ENCODE measurements at regions not wholly inside any gene's neighbourhood (a gene's known extent, or its start where the extent isn't known, plus 50 kb on each side); places are given as distances from the start of the nearest gene placed in this dataset.

GRCh38 chr3:102736288-102736974, 301.6 kb downstream of the ZPLD1 start:
- H3K4me3 Mint-ChIP-seq, result no peak overlapping the region
- peaks cover 4% of the 10 kb centered on the region for H3K9me3 Mint-ChIP-seq
- H3K36me3 Mint-ChIP-seq (ENCODE audit: low read depth), result no peaks in the 10 kb centered on the region
- H3K27ac Mint-ChIP-seq, result no peak overlapping the region
- H3K4me1 Mint-ChIP-seq (ENCODE audit: low read depth), result no peaks in the 10 kb centered on the region
- no peaks in the 10 kb centered on the region for H3K27me3 Mint-ChIP-seq

GRCh38 chr3:102736975-102737304, 302.1 kb downstream of the ZPLD1 start:
- Mint-ChIP-seq H3K27me3 (no peaks in the 10 kb centered on the region), H3K9me3 (peaks cover 1% of the 10 kb centered on the region), H3K4me3 (no peak overlapping the region), H3K4me1 (ENCODE audit: low read depth) (no peaks in the 10 kb centered on the region), H3K36me3 (ENCODE audit: low read depth) (no peaks in the 10 kb centered on the region), H3K27ac (no peak overlapping the region)

GRCh38 chr3:102737353-102737752, 302.5 kb downstream of the ZPLD1 start:
- no peaks in the 10 kb centered on the region for H3K27me3 Mint-ChIP-seq
- H3K27ac Mint-ChIP-seq, result no peak overlapping the region
- H3K4me1 Mint-ChIP-seq (ENCODE audit: low read depth), result no peaks in the 10 kb centered on the region
- H3K36me3 Mint-ChIP-seq (ENCODE audit: low read depth), result no peaks in the 10 kb centered on the region
- H3K4me3 Mint-ChIP-seq, result no peak overlapping the region
- no peaks in the 10 kb centered on the region for H3K9me3 Mint-ChIP-seq

- Mint-ChIP-seq H3K36me3 (ENCODE audit: low read depth) (no peaks in the 10 kb centered on the region), H3K27me3 (no peaks in the 10 kb centered on the region), H3K27ac (no peak overlapping the region), H3K4me3 (no peak overlapping the region), H3K9me3 (no peaks in the 10 kb centered on the region), H3K4me1 (ENCODE audit: low read depth) (no peaks in the 10 kb centered on the region)
Observed at GRCh38 chr3:102741105-102741504, 306.3 kb downstream of the ZPLD1 start.

GRCh38 chr3:102741694-102742093, 306.9 kb downstream of the ZPLD1 start:
- no peaks in the 10 kb centered on the region for H3K4me1 Mint-ChIP-seq (ENCODE audit: low read depth)
- H3K9me3 Mint-ChIP-seq, result no peaks in the 10 kb centered on the region
- H3K27ac Mint-ChIP-seq, result no peak overlapping the region
- H3K4me3 Mint-ChIP-seq, result no peak overlapping the region
- H3K27me3 Mint-ChIP-seq, result no peaks in the 10 kb centered on the region
- H3K36me3 Mint-ChIP-seq (ENCODE audit: low read depth), result no peaks in the 10 kb centered on the region

- Mint-ChIP-seq H3K9me3 (no peaks in the 10 kb centered on the region), H3K27me3 (peaks cover 6% of the 10 kb centered on the region), H3K4me3 (no peak overlapping the region), H3K36me3 (ENCODE audit: low read depth) (no peaks in the 10 kb centered on the region), H3K27ac (no peak overlapping the region), H3K4me1 (ENCODE audit: low read depth) (no peaks in the 10 kb centered on the region)
Observed at GRCh38 chr3:102745881-102746280, 311.1 kb downstream of the ZPLD1 start.

GRCh38 chr3:102747611-102748010, 312.8 kb downstream of the ZPLD1 start:
- H3K36me3 Mint-ChIP-seq (ENCODE audit: low read depth), result no peaks in the 10 kb centered on the region
- no peak overlapping the region for H3K4me3 Mint-ChIP-seq
- H3K27ac Mint-ChIP-seq, result no peak overlapping the region
- no peaks in the 10 kb centered on the region for H3K4me1 Mint-ChIP-seq (ENCODE audit: low read depth)
- peaks cover 6% of the 10 kb centered on the region for H3K27me3 Mint-ChIP-seq
- no peaks in the 10 kb centered on the region for H3K9me3 Mint-ChIP-seq

GRCh38 chr3:102748646-102749045, 313.8 kb downstream of the ZPLD1 start:
- Mint-ChIP-seq H3K36me3 (ENCODE audit: low read depth) (no peaks in the 10 kb centered on the region), H3K4me1 (ENCODE audit: low read depth) (no peaks in the 10 kb centered on the region), H3K27ac (no peak overlapping the region), H3K4me3 (no peak overlapping the region), H3K9me3 (no peaks in the 10 kb centered on the region), H3K27me3 (peaks cover 6% of the 10 kb centered on the region)

- Mint-ChIP-seq H3K4me1 (ENCODE audit: low read depth) (no peaks in the 10 kb centered on the region), H3K36me3 (ENCODE audit: low read depth) (no peaks in the 10 kb centered on the region), H3K27ac (no peak overlapping the region), H3K9me3 (no peaks in the 10 kb centered on the region), H3K27me3 (peaks cover 6% of the 10 kb centered on the region), H3K4me3 (no peak overlapping the region)
Observed at GRCh38 chr3:102750322-102750721, 315.5 kb downstream of the ZPLD1 start.

GRCh38 chr3:102753901-102754300, 319.1 kb downstream of the ZPLD1 start:
- no peaks in the 10 kb centered on the region for H3K36me3 Mint-ChIP-seq (ENCODE audit: low read depth)
- no peaks in the 10 kb centered on the region for H3K4me1 Mint-ChIP-seq (ENCODE audit: low read depth)

GRCh38 chr3:102756706-102757105, 321.9 kb downstream of the ZPLD1 start:
- no peaks in the 10 kb centered on the region for H3K36me3 Mint-ChIP-seq (ENCODE audit: low read depth)
- no peak overlapping the region for H3K4me3 Mint-ChIP-seq

More at GRCh38 chr3:102753901-102754300, 319.1 kb downstream of the ZPLD1 start:
- H3K27me3 Mint-ChIP-seq, result peaks cover 3% of the 10 kb centered on the region
- H3K27ac Mint-ChIP-seq, result no peak overlapping the region
- no peaks in the 10 kb centered on the region for H3K9me3 Mint-ChIP-seq
- H3K4me3 Mint-ChIP-seq, result no peak overlapping the region

GRCh38 chr3:102757950-102758349, 323.1 kb downstream of the ZPLD1 start:
- no peaks in the 10 kb centered on the region for H3K36me3 Mint-ChIP-seq (ENCODE audit: low read depth)
- H3K27ac Mint-ChIP-seq, result no peak overlapping the region
- no peak overlapping the region for H3K4me3 Mint-ChIP-seq
- H3K27me3 Mint-ChIP-seq, result no peaks in the 10 kb centered on the region
- H3K4me1 Mint-ChIP-seq (ENCODE audit: low read depth), result no peaks in the 10 kb centered on the region
- no peaks in the 10 kb centered on the region for H3K9me3 Mint-ChIP-seq

More at GRCh38 chr3:102756706-102757105, 321.9 kb downstream of the ZPLD1 start:
- Mint-ChIP-seq H3K27me3 (no peaks in the 10 kb centered on the region), H3K9me3 (no peaks in the 10 kb centered on the region), H3K27ac (no peak overlapping the region), H3K4me1 (ENCODE audit: low read depth) (no peaks in the 10 kb centered on the region)

- no peak overlapping the region for H3K27ac Mint-ChIP-seq
- H3K27me3 Mint-ChIP-seq, result no peaks in the 10 kb centered on the region
- H3K36me3 Mint-ChIP-seq (ENCODE audit: low read depth), result no peaks in the 10 kb centered on the region
- no peak overlapping the region for H3K4me3 Mint-ChIP-seq
- H3K9me3 Mint-ChIP-seq, result no peaks in the 10 kb centered on the region
- no peaks in the 10 kb centered on the region for H3K4me1 Mint-ChIP-seq (ENCODE audit: low read depth)
Observed at GRCh38 chr3:102761766-102762165, 327.0 kb downstream of the ZPLD1 start.

- no peak overlapping the region for H3K4me3 Mint-ChIP-seq
- no peaks in the 10 kb centered on the region for H3K9me3 Mint-ChIP-seq
- H3K27me3 Mint-ChIP-seq, result peaks cover 3% of the 10 kb centered on the region
- no peaks in the 10 kb centered on the region for H3K36me3 Mint-ChIP-seq (ENCODE audit: low read depth)
- H3K4me1 Mint-ChIP-seq (ENCODE audit: low read depth), result no peaks in the 10 kb centered on the region
- no peak overlapping the region for H3K27ac Mint-ChIP-seq
Observed at GRCh38 chr3:102790747-102791325, 356.0 kb downstream of the ZPLD1 start.

GRCh38 chr3:102791641-102792589, 357.1 kb downstream of the ZPLD1 start:
- no peaks in the 10 kb centered on the region for H3K36me3 Mint-ChIP-seq (ENCODE audit: low read depth)
- H3K9me3 Mint-ChIP-seq, result no peaks in the 10 kb centered on the region
- peaks cover 3% of the 10 kb centered on the region for H3K27me3 Mint-ChIP-seq
- H3K27ac Mint-ChIP-seq, result no peak overlapping the region
- no peaks in the 10 kb centered on the region for H3K4me1 Mint-ChIP-seq (ENCODE audit: low read depth)
- H3K4me3 Mint-ChIP-seq, result no peak overlapping the region

All from stimulated activated naive CD8-positive, alpha-beta T cell treated with anti-CD3 and anti-CD28 coated beads, Interleukin-15, Interleukin-2, amounts not matched to agents 100 ng/mL and 50 ng/mL, for 24 hours (primary cell).